ENCODE measurements at regions not wholly inside any gene's neighbourhood (a gene's known extent, or its start where the extent isn't known, plus 50 kb on each side); places are given as distances from the start of the nearest gene placed in this dataset.
"Not testable (repeated sequence)": the region's sequence is repeated elsewhere in the genome, so short reads cannot be mapped to it uniquely, and the experiment has no call there.

GRCh38 chrX:3837211-3837610 is 123.8 kb upstream of the PRKX start:
- not testable (repeated sequence) for TF ChIP-seq CTCF (IDR thresholded peaks at IDR 0.05; ENCODE audit: extremely low read depth in 1 of 2, insufficient read depth in 1 of 2, low read depth in 1 of 2, low read length in 2 of 2); EZH2 (IDR thresholded peaks at IDR 0.05; ENCODE audit: borderline replicate concordance, low read depth, low read length, severe bottlenecking); POLR2A (IDR thresholded peaks at IDR 0.05; ENCODE audit: low read depth, low read length); MAX (IDR thresholded peaks at IDR 0.05; ENCODE audit: insufficient read depth, insufficient read length); GATA2 (IDR thresholded peaks at IDR 0.05; ENCODE audit: insufficient read depth, insufficient read length, low read depth, low read length); MYC (IDR thresholded peaks at IDR 0.05; ENCODE audit: low read depth, low read length); JUN (IDR thresholded peaks at IDR 0.05; ENCODE audit: borderline replicate concordance, insufficient read depth, insufficient read length, low read depth); POLR2AphosphoS5 (IDR thresholded peaks at IDR 0.05; ENCODE audit: insufficient read depth, low read depth, low read length)
